Type B pancreatic cell (in vitro differentiated cells): ENCODE measurements at regions not wholly inside any gene's neighbourhood (a gene's known extent, or its start where the extent isn't known, plus 50 kb on each side); places are given as distances from the start of the nearest gene placed in this dataset.

ENCODE experiments used
- DNase-seq: peaks from one replicate; pipeline ENCODE4 v3.0.0; 2021; ENCODE audit warnings: mixed read lengths; ENCODE audit not compliant: unreplicated experiment; ENCODE audit errors: extremely low spot score
- H3K27ac Mint-ChIP-seq: 2 replicates; pipeline ENCODE4 v1.8.0; 2021; ENCODE audit warnings: mild to moderate bottlenecking, mixed read lengths
- H3K27me3 Mint-ChIP-seq: 2 replicates; pipeline ENCODE4 v1.8.0; 2021; ENCODE audit warnings: mixed read lengths
- H3K36me3 Mint-ChIP-seq: 2 replicates; pipeline ENCODE4 v1.8.0; 2021; ENCODE audit warnings: mixed read lengths
- H3K4me1 Mint-ChIP-seq: one replicate; pipeline ENCODE4 v1.8.0; 2021; ENCODE audit warnings: mixed read lengths; ENCODE audit not compliant: unreplicated experiment
- H3K4me3 Mint-ChIP-seq: 2 replicates; pipeline ENCODE4 v1.8.0; 2021; ENCODE audit warnings: mild to moderate bottlenecking, mixed read lengths
- H3K9me3 Mint-ChIP-seq: 2 replicates; pipeline ENCODE4 v1.8.0; 2021; ENCODE audit warnings: mixed read lengths
- TF ChIP-seq, protein P1 (sequence below): fragments of 200-600 bp; sonication (generic); conservative IDR thresholded peaks from 2 replicates; pipeline ENCODE4 v1.5.0; 2021; ENCODE audit warnings: antibody characterized with exemption, mild to moderate bottlenecking

DNA sequence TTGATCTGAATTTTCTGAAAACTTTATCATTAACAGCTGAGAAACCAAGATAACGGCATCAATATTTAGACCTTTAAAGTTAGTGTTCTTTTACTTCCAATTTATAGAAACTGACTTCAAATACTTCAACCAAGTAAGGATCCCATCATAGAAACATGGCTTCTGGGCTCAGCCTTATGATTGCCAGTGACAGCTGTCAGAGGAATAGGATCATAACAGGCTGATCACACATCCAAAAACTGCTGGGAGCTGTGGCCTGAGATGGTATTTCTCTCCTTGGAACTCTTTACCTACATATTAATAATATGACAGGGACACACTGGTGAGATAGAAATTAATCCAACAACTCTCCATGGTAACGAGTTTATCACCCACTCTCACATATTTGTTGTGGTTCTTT is 448.3 kb upstream of the NMUR2 start:
- H3K9me3 Mint-ChIP-seq: no peaks in the 10 kb centered on the region
- H3K27ac Mint-ChIP-seq: no peak overlapping the region
- H3K4me1 Mint-ChIP-seq: no peaks in the 10 kb centered on the region
- no peak for DNase-seq
- H3K27me3 Mint-ChIP-seq: no peaks in the 10 kb centered on the region
- no peaks in the 10 kb centered on the region for H3K36me3 Mint-ChIP-seq
- TF ChIP-seq, protein P1, sequence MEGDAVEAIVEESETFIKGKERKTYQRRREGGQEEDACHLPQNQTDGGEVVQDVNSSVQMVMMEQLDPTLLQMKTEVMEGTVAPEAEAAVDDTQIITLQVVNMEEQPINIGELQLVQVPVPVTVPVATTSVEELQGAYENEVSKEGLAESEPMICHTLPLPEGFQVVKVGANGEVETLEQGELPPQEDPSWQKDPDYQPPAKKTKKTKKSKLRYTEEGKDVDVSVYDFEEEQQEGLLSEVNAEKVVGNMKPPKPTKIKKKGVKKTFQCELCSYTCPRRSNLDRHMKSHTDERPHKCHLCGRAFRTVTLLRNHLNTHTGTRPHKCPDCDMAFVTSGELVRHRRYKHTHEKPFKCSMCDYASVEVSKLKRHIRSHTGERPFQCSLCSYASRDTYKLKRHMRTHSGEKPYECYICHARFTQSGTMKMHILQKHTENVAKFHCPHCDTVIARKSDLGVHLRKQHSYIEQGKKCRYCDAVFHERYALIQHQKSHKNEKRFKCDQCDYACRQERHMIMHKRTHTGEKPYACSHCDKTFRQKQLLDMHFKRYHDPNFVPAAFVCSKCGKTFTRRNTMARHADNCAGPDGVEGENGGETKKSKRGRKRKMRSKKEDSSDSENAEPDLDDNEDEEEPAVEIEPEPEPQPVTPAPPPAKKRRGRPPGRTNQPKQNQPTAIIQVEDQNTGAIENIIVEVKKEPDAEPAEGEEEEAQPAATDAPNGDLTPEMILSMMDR: no peak
- H3K4me3 Mint-ChIP-seq: no peak overlapping the region

DNA sequence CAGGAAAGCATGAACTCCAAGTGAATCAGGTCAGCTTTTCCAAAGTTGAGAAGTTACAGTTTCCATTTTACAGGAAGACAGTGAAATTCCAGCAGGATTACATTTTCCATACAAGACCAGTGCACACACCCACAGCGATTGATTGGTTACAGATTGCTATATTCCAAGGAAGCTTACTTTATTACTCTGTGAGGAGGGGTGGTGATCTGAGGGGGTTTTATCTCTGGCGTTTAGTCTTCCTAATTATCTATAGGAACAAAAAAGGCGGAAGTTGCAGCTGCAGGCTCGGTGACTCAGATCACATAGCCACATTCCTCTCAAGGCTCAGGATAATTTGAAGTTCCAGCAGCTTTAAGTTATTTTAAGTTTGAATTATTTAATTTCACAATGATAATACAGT is 450.4 kb upstream of the NMUR2 start:
- Mint-ChIP-seq H3K27me3 (no peaks in the 10 kb centered on the region), H3K4me1 (no peaks in the 10 kb centered on the region), H3K9me3 (no peaks in the 10 kb centered on the region), H3K4me3 (no peak overlapping the region), H3K36me3 (no peaks in the 10 kb centered on the region), H3K27ac (no peak overlapping the region)
- TF ChIP-seq, protein P1: no peak
- no peak for DNase-seq

DNA sequence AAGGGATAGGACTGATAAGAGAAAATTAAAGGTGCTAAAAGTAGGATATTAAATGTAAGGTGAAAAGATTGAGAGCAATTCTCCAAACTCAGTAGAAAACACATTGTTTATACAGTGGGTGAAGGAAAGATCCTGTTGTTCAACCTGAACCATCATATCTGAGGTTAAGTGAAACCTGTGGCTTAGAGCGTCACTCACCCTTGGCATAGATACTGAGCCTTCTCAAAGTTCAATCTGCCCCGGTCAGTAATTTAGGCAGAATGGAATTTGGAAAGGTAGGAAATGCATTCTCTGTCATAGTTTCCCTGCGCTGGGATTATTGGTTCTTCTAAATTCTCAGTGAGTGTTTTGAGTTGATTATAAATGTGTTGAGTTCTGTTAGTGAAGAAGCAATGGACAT is 456.2 kb upstream of the NMUR2 start:
- TF ChIP-seq, protein P1: no peak
- Mint-ChIP-seq H3K27me3 (no peaks in the 10 kb centered on the region), H3K4me3 (no peak overlapping the region), H3K36me3 (no peaks in the 10 kb centered on the region), H3K9me3 (no peaks in the 10 kb centered on the region), H3K4me1 (no peaks in the 10 kb centered on the region), H3K27ac (no peak overlapping the region)
- no peak for DNase-seq

DNA sequence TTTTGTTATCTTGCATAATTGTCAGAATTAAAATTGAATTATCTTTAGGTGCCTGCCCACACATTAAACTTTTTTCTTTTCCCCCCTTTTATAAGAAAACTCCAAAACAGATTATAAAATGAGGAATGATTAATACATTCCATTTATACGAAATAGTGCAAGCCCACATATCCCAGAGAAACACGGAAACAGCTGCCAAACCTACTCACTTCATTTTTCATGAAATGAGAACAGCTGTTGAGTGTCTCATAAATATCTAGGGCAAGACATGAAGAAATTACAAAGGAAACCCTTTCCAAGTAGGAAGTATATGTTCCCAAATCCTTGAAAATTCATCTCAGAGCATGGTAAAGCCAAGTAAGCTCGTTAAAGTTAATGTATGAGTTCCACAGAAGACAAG is 459.4 kb upstream of the NMUR2 start:
- no peaks in the 10 kb centered on the region for H3K27me3 Mint-ChIP-seq
- TF ChIP-seq, protein P1: no peak
- no peaks in the 10 kb centered on the region for H3K4me1 Mint-ChIP-seq
- no peak overlapping the region for H3K27ac Mint-ChIP-seq
- no peaks in the 10 kb centered on the region for H3K9me3 Mint-ChIP-seq
- no peak overlapping the region for H3K4me3 Mint-ChIP-seq
- H3K36me3 Mint-ChIP-seq: no peaks in the 10 kb centered on the region
- no peak for DNase-seq

DNA sequence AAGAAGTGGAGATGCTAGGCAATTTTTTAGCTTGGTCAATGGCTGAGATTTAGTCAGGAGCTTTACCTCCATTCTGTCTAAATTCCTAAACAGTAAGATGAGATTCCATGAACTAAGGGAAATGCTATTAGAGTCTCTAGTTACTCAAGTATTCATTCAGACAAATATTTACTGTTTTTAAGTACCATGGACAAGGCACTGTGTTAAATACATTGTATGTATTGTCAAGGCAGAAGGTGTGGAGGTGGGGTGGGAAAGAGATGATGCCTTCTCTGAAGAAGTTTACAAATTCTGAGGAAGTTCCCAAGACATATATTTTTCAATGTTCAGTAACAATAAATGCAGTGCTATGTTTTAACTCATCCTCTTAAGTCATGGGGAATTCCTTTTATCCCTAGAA is 459.9 kb upstream of the NMUR2 start:
- no peak for DNase-seq
- no peaks in the 10 kb centered on the region for H3K4me1 Mint-ChIP-seq
- H3K27me3 Mint-ChIP-seq: no peaks in the 10 kb centered on the region
- H3K36me3 Mint-ChIP-seq: no peaks in the 10 kb centered on the region
- no peak overlapping the region for H3K4me3 Mint-ChIP-seq
- no peaks in the 10 kb centered on the region for H3K9me3 Mint-ChIP-seq
- TF ChIP-seq, protein P1: no peak
- no peak overlapping the region for H3K27ac Mint-ChIP-seq

DNA sequence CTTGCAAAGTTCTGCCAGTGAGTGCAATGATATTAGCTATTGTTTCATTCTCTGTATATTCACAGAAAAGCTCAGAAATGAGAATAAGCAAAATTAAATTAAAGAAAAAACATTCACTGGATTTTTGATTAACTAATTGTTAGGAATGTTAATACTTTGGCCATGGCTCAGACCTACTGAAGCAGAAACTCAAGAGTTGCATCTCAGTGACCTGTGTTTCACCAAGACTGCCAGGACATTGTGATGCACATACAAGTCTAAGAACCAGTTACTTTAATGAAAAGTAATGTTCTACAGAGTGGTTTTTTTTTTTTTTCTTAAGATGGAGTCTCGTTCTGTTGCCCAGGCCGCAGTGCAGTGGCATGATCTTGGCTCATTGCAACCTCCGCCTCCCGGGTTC is 464.9 kb upstream of the NMUR2 start:
- H3K27me3 Mint-ChIP-seq: no peaks in the 10 kb centered on the region
- H3K36me3 Mint-ChIP-seq: no peaks in the 10 kb centered on the region
- TF ChIP-seq, protein P1: no peak
- H3K9me3 Mint-ChIP-seq: no peaks in the 10 kb centered on the region
- no peak overlapping the region for H3K27ac Mint-ChIP-seq
- DNase-seq: no peak
- H3K4me3 Mint-ChIP-seq: no peak overlapping the region
- no peaks in the 10 kb centered on the region for H3K4me1 Mint-ChIP-seq
